OCI-LY1 (cell line): ENCODE measurements at regions not wholly inside any gene's neighbourhood (a gene's known extent, or its start where the extent isn't known, plus 50 kb on each side); places are given as distances from the start of the nearest gene placed in this dataset.

Experiments
- H2AFZ ChIP-seq: fragments of 200-600 bp; sonication (generic), shearing (Covaris generic); 2 replicates; pipeline ENCODE4 v1.6.0; 2014; ENCODE audit warnings: antibody characterized with exemption, mild to moderate bottlenecking, low read length
- H3F3A ChIP-seq: fragments of 200-600 bp; sonication (generic), shearing (Covaris generic); 2 replicates; pipeline ENCODE4 v1.6.0; 2014; ENCODE audit warnings: mild to moderate bottlenecking, antibody characterized with exemption, low read length, moderate library complexity; ENCODE audit not compliant: insufficient read depth
- H3K27ac ChIP-seq: fragments of 200-600 bp; sonication (generic); 2 replicates; pipeline ENCODE4 v1.5.1; 2014; ENCODE audit warnings: low read length, mixed run types, mild to moderate bottlenecking, low read depth; ENCODE audit not compliant: poor library complexity, severe bottlenecking
- H3K27me3 ChIP-seq: fragments of 200-600 bp; sonication (generic); 2 replicates; pipeline ENCODE4 v1.6.0; 2014; ENCODE audit warnings: antibody characterized with exemption, mild to moderate bottlenecking, low read length, moderate library complexity; ENCODE audit not compliant: insufficient read depth
- H3K36me3 ChIP-seq: fragments of 200-600 bp; sonication (generic); 2 replicates; pipeline ENCODE4 v1.6.1; 2014; ENCODE audit warnings: mild to moderate bottlenecking, antibody characterized with exemption, low read length, moderate library complexity, mixed read lengths; ENCODE audit not compliant: insufficient read depth
- H3K4me1 ChIP-seq: fragments of 200-600 bp; sonication (generic); 2 replicates; pipeline ENCODE4 v1.5.1; 2014; ENCODE audit warnings: mild to moderate bottlenecking, low read length, moderate library complexity; ENCODE audit not compliant: insufficient read depth, severe bottlenecking
- H3K4me2 ChIP-seq: fragments of 200-600 bp; sonication (generic), shearing (Covaris generic); 2 replicates; pipeline ENCODE4 v1.6.1; 2014; ENCODE audit warnings: low read length
- H3K4me3 ChIP-seq: fragments of 200-600 bp; sonication (generic); 2 replicates; pipeline ENCODE4 v1.5.1; 2014; ENCODE audit warnings: low read length, low read depth, mild to moderate bottlenecking, mixed read lengths; ENCODE audit not compliant: poor library complexity, severe bottlenecking
- H3K79me2 ChIP-seq: fragments of 200-600 bp; shearing (Covaris generic); 2 replicates; pipeline ENCODE4 v1.6.1; 2016; ENCODE audit warnings: mixed run types, low read length, mixed read lengths; ENCODE audit not compliant: insufficient read depth
- H3K9ac ChIP-seq: fragments of 200-600 bp; sonication (generic), shearing (Covaris generic); 2 replicates; pipeline ENCODE4 v1.6.1; 2014; ENCODE audit warnings: mild to moderate bottlenecking, low read length, mixed read lengths
- H3K9me2 ChIP-seq: fragments of 200-600 bp; sonication (generic), shearing (Covaris generic); 2 replicates; pipeline ENCODE4 v1.6.1; 2014; ENCODE audit warnings: low read depth, mild to moderate bottlenecking, low read length, mixed read lengths
- H3K9me3 ChIP-seq: fragments of 200-600 bp; shearing (Covaris generic); 2 replicates; pipeline ENCODE4 v1.6.1; 2014; ENCODE audit warnings: low read length, mixed read lengths
- H4K20me1 ChIP-seq: fragments of 200-600 bp; sonication (generic), shearing (Covaris generic); 2 replicates; pipeline ENCODE4 v1.6.0; 2016; ENCODE audit warnings: mild to moderate bottlenecking, low read length; ENCODE audit not compliant: insufficient read depth
- EZH2 ChIP-seq: fragments of 200-600 bp; sonication (generic), shearing (Covaris generic); IDR thresholded peaks from 2 replicates; pipeline ENCODE4 v1.8.0; 2017; ENCODE audit warnings: borderline replicate concordance, mixed run types, mild to moderate bottlenecking, antibody characterized with exemption, low read length, moderate library complexity, mixed read lengths
- TF ChIP-seq, protein P1 (sequence below): fragments of 200-600 bp; sonication (generic), shearing (Covaris generic); IDR thresholded peaks from 2 replicates; pipeline ENCODE4 v1.5.1; 2017; ENCODE audit warnings: mild to moderate bottlenecking, antibody characterized with exemption, low read length, moderate library complexity, mixed read lengths

DNA sequence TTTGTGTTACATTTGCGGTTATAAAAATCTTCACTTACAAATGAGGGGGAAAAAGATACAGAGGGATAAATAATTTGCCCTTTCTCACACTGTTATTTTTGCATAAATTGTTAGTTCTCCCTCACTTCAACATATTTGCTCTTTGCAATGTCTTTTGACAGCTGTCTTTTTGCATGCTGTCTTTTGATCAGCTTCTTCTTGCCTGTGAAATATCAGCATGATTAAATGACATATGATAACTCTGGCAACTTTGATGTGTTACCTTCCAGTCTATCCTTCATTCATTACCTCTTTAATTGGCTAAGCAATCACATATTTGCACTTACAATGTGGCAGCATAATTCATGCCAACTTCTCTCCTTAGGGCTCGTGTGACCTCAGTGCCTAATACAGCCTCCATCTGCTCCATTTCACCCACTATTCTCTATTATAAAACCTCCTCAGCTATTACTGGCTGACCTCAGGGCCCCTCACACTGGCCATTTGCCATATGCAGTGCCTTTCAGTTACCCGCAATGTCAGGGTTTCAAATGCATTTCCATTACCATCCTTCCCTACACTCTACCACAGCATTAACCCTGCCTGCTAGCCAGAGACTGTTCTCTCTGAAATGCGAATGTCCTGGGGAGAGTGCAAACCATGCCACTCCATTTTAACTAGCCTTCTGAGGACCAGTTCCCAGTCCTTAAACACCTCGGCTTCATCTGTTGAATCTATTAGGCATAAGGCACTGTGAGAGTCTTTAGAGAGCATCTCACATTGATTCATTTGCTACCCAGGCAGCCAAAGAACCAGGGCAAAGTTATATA is 1056.6 kb upstream of the CHAC2 start:
- no peaks in the 10 kb centered on the region for H3K4me1 ChIP-seq
- no peaks in the 10 kb centered on the region for H3F3A ChIP-seq
- H3K4me2 ChIP-seq: no peak overlapping the region
- no peak overlapping the region for H3K27ac ChIP-seq
- no peaks in the 10 kb centered on the region for H3K27me3 ChIP-seq
- H2AFZ ChIP-seq: no peak overlapping the region
- TF ChIP-seq, protein P1, sequence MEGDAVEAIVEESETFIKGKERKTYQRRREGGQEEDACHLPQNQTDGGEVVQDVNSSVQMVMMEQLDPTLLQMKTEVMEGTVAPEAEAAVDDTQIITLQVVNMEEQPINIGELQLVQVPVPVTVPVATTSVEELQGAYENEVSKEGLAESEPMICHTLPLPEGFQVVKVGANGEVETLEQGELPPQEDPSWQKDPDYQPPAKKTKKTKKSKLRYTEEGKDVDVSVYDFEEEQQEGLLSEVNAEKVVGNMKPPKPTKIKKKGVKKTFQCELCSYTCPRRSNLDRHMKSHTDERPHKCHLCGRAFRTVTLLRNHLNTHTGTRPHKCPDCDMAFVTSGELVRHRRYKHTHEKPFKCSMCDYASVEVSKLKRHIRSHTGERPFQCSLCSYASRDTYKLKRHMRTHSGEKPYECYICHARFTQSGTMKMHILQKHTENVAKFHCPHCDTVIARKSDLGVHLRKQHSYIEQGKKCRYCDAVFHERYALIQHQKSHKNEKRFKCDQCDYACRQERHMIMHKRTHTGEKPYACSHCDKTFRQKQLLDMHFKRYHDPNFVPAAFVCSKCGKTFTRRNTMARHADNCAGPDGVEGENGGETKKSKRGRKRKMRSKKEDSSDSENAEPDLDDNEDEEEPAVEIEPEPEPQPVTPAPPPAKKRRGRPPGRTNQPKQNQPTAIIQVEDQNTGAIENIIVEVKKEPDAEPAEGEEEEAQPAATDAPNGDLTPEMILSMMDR: no peak
- TF ChIP-seq EZH2: no peak
- no peaks in the 10 kb centered on the region for H4K20me1 ChIP-seq
- no peaks in the 10 kb centered on the region for H3K9me2 ChIP-seq
- no peaks in the 10 kb centered on the region for H3K79me2 ChIP-seq
- no peaks in the 10 kb centered on the region for H3K9me3 ChIP-seq
- no peak overlapping the region for H3K4me3 ChIP-seq
- no peaks in the 10 kb centered on the region for H3K36me3 ChIP-seq
- H3K9ac ChIP-seq: no peak overlapping the region

DNA sequence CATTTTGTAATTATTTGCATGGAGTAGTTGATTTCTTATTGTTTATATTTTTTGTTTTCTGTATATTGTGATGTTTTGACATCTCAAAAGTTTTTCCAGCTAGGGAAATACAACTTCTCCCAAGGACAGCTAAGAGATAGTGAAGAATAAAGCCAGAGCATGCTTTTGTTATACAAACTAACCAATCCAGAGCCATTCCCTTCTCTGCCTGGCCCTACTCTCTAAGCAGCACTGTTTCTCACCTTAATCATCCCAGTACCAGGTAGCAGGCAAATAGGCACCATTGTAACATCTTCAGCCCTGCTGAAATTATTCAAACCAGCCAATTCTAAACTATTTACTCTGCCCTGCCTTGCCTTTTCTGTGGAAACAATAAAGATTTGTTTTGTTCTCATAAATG is 1063.4 kb upstream of the CHAC2 start:
- TF ChIP-seq EZH2: no peak
- TF ChIP-seq, protein P1: no peak
- H3K9me3 ChIP-seq: no peaks in the 10 kb centered on the region
- H3K4me1 ChIP-seq: no peaks in the 10 kb centered on the region

DNA sequence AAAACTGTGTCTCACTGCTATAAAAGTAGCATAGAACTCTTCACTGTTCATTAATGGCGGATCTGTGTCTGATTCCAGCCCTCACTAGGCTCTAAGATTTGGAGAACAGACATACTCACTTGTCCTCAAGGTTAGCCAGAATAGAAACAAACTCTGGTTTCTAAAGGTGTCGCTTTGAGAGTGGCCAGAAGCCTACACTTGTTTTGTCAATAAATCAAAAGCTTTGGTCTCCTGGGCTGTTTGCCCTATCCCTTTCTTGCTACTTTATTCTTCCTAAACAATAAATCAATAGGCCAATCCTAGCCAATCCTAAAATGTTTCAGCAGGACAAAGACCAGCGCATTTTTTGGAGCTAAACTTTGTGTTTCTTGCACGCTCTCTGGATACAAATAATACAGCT is 1064.6 kb upstream of the CHAC2 start:
- H3K9me2 ChIP-seq: no peaks in the 10 kb centered on the region
- no peak for TF ChIP-seq EZH2
- TF ChIP-seq, protein P1: no peak
- H3F3A ChIP-seq: no peaks in the 10 kb centered on the region
- H3K9me3 ChIP-seq: no peaks in the 10 kb centered on the region
- no peak overlapping the region for H3K27ac ChIP-seq
- H3K36me3 ChIP-seq: no peaks in the 10 kb centered on the region
- no peak overlapping the region for H3K4me3 ChIP-seq
- no peaks in the 10 kb centered on the region for H3K27me3 ChIP-seq
- no peaks in the 10 kb centered on the region for H3K79me2 ChIP-seq
- no peaks in the 10 kb centered on the region for H3K4me1 ChIP-seq
- no peak overlapping the region for H3K9ac ChIP-seq
- no peak overlapping the region for H3K4me2 ChIP-seq
- H2AFZ ChIP-seq: no peak overlapping the region
- no peaks in the 10 kb centered on the region for H4K20me1 ChIP-seq

More for the DNA sequence above, 1063.4 kb upstream of the CHAC2 start:
- H2AFZ ChIP-seq: no peak overlapping the region
- H3K36me3 ChIP-seq: no peaks in the 10 kb centered on the region
- no peaks in the 10 kb centered on the region for H3K27me3 ChIP-seq
- no peaks in the 10 kb centered on the region for H3K9me2 ChIP-seq
- no peak overlapping the region for H3K4me2 ChIP-seq
- no peaks in the 10 kb centered on the region for H3K79me2 ChIP-seq
- no peak overlapping the region for H3K27ac ChIP-seq
- H3F3A ChIP-seq: no peaks in the 10 kb centered on the region
- no peaks in the 10 kb centered on the region for H4K20me1 ChIP-seq
- no peak overlapping the region for H3K9ac ChIP-seq
- H3K4me3 ChIP-seq: no peak overlapping the region
